MG63 (cell line): ENCODE measurements at regions not wholly inside any gene's neighbourhood (a gene's known extent, or its start where the extent isn't known, plus 50 kb on each side); places are given as distances from the start of the nearest gene placed in this dataset.
A peak's percentile ranks its signal among the peaks of the same experiment; 100 is the strongest.

Source experiments
- DNase-seq: peaks from one replicate; pipeline ENCODE4 v3.0.0-alpha.2; 2020
- H3K27me3 ChIP-seq: fragments of 250-450 bp; sonication (Bioruptor Pico); 2 replicates; pipeline ENCODE4 v1.5.1; 2020; ENCODE audit warnings: mild to moderate bottlenecking, moderate library complexity
- H3K36me3 ChIP-seq: fragments of 250-450 bp; sonication (Bioruptor Pico); 2 replicates; pipeline ENCODE4 v1.5.1; 2020; ENCODE audit warnings: mild to moderate bottlenecking, moderate library complexity
- H3K4me3 ChIP-seq: fragments of 250-450 bp; sonication (Bioruptor Pico); 2 replicates; pipeline ENCODE4 v1.5.1; 2020; ENCODE audit warnings: mild to moderate bottlenecking, moderate library complexity
- H3K9me3 ChIP-seq: fragments of 250-450 bp; sonication (Bioruptor Pico); 2 replicates; pipeline ENCODE4 v1.5.1; 2020; ENCODE audit warnings: mild to moderate bottlenecking, moderate library complexity

GRCh38 chr6:87899499-87900147 is 148.0 kb upstream of the SPACA1 start:
- no peaks in the 10 kb centered on the region for H3K27me3 ChIP-seq
- DNase-seq, result peak; percentile 14
- no peaks in the 10 kb centered on the region for H3K36me3 ChIP-seq
- peaks cover 2% of the 10 kb centered on the region; the same call in 1 of the 2 replicates for H3K9me3 ChIP-seq
- no peak overlapping the region for H3K4me3 ChIP-seq

- no peak overlapping the region for H3K4me3 ChIP-seq
- H3K36me3 ChIP-seq, result no peaks in the 10 kb centered on the region
- H3K27me3 ChIP-seq, result no peaks in the 10 kb centered on the region
- H3K9me3 ChIP-seq, result peaks cover 2% of the 10 kb centered on the region; the same call in 1 of the 2 replicates
- peak; percentile 69 for DNase-seq
These were observed 150.0 kb upstream of the SPACA1 start for GRCh38 chr6:87897663-87898062.

- Histone ChIP-seq H3K27me3 (no peaks in the 10 kb centered on the region), H3K4me3 (no peak overlapping the region), H3K36me3 (no peaks in the 10 kb centered on the region)
These were observed 150.6 kb upstream of the SPACA1 start for GRCh38 chr6:87897013-87897412.

GRCh38 chr6:87887266-87887665 is 160.4 kb upstream of the SPACA1 start:
- Histone ChIP-seq H3K4me3 (no peak overlapping the region), H3K9me3 (no peaks in the 10 kb centered on the region; the same call in 1 of the 2 replicates), H3K36me3 (no peaks in the 10 kb centered on the region), H3K27me3 (no peaks in the 10 kb centered on the region)
- DNase-seq, result no peak

More at GRCh38 chr6:87897013-87897412, 150.6 kb upstream of the SPACA1 start:
- peaks cover 2% of the 10 kb centered on the region; the same call in 1 of the 2 replicates for H3K9me3 ChIP-seq
- no peak for DNase-seq

GRCh38 chr6:87884203-87884602 is 163.4 kb upstream of the SPACA1 start:
- H3K27me3 ChIP-seq, result peaks cover 2% of the 10 kb centered on the region; the same call in 1 of the 2 replicates
- no peak for DNase-seq
- H3K4me3 ChIP-seq, result no peak overlapping the region
- H3K36me3 ChIP-seq, result no peaks in the 10 kb centered on the region
- H3K9me3 ChIP-seq, result peaks cover 4% of the 10 kb centered on the region

- no peaks in the 10 kb centered on the region for H3K36me3 ChIP-seq
- no peak overlapping the region for H3K4me3 ChIP-seq
- H3K27me3 ChIP-seq, result peaks cover 19% of the 10 kb centered on the region
- DNase-seq, result no peak
- H3K9me3 ChIP-seq, result peaks cover 4% of the 10 kb centered on the region
These were observed 166.2 kb upstream of the SPACA1 start for GRCh38 chr6:87881342-87881895.

- Histone ChIP-seq H3K27me3 (peaks cover 30% of the 10 kb centered on the region), H3K36me3 (no peaks in the 10 kb centered on the region), H3K4me3 (no peak overlapping the region), H3K9me3 (peaks cover 4% of the 10 kb centered on the region)
- no peak for DNase-seq
These were observed 168.3 kb upstream of the SPACA1 start for GRCh38 chr6:87879132-87879861.

- no peaks in the 10 kb centered on the region; the same call in 1 of the 2 replicates for H3K9me3 ChIP-seq
- DNase-seq, result no peak
- no peak overlapping the region for H3K4me3 ChIP-seq
- H3K27me3 ChIP-seq, result peaks cover 38% of the 10 kb centered on the region
- H3K36me3 ChIP-seq, result no peaks in the 10 kb centered on the region
These were observed 171.9 kb upstream of the SPACA1 start for GRCh38 chr6:87875781-87876180.

GRCh38 chr6:87873556-87873955 is 171.5 kb upstream of the AKIRIN2 start:
- Histone ChIP-seq H3K4me3 (no peak overlapping the region), H3K36me3 (no peaks in the 10 kb centered on the region), H3K27me3 (peaks cover 33% of the 10 kb centered on the region), H3K9me3 (no peaks in the 10 kb centered on the region)
- no peak for DNase-seq

- Histone ChIP-seq H3K4me3 (no peak overlapping the region), H3K9me3 (no peaks in the 10 kb centered on the region), H3K27me3 (peaks cover 12% of the 10 kb centered on the region; the same call in 1 of the 2 replicates), H3K36me3 (no peaks in the 10 kb centered on the region)
- peak; percentile 24 for DNase-seq
These were observed 168.5 kb upstream of the AKIRIN2 start for GRCh38 chr6:87870556-87870955.

- H3K9me3 ChIP-seq, result no peaks in the 10 kb centered on the region
- 0 out of 2 replicates have a peak, but pooled peaks cover 9% of the 10 kb centered on the region for H3K27me3 ChIP-seq
- no peaks in the 10 kb centered on the region for H3K36me3 ChIP-seq
- no peak for DNase-seq
- H3K4me3 ChIP-seq, result no peak overlapping the region
These were observed 167.3 kb upstream of the AKIRIN2 start for GRCh38 chr6:87869064-87869905.

GRCh38 chr6:87860902-87861301 is 158.9 kb upstream of the AKIRIN2 start:
- H3K9me3 ChIP-seq, result peaks cover 6% of the 10 kb centered on the region
- H3K36me3 ChIP-seq, result no peaks in the 10 kb centered on the region
- no peak overlapping the region for H3K4me3 ChIP-seq
- no peaks in the 10 kb centered on the region for H3K27me3 ChIP-seq
- DNase-seq, result no peak

- no peak overlapping the region for H3K4me3 ChIP-seq
- no peaks in the 10 kb centered on the region for H3K36me3 ChIP-seq
- H3K27me3 ChIP-seq, result no peaks in the 10 kb centered on the region
- H3K9me3 ChIP-seq, result peaks cover 4% of the 10 kb centered on the region; the same call in 1 of the 2 replicates
- DNase-seq, result no peak
These were observed 156.4 kb upstream of the AKIRIN2 start for GRCh38 chr6:87858440-87858839.

- no peak for DNase-seq
- no peaks in the 10 kb centered on the region for H3K36me3 ChIP-seq
- H3K4me3 ChIP-seq, result no peak overlapping the region
- peaks cover 3% of the 10 kb centered on the region; the same call in 1 of the 2 replicates for H3K27me3 ChIP-seq
- no peaks in the 10 kb centered on the region for H3K9me3 ChIP-seq
These were observed 149.8 kb upstream of the AKIRIN2 start for GRCh38 chr6:87851674-87852299.

GRCh38 chr6:87848616-87849015 is 146.6 kb upstream of the AKIRIN2 start:
- no peak overlapping the region for H3K4me3 ChIP-seq
- H3K9me3 ChIP-seq, result no peaks in the 10 kb centered on the region
- no peak for DNase-seq
- H3K27me3 ChIP-seq, result peaks cover 3% of the 10 kb centered on the region; the same call in 1 of the 2 replicates
- H3K36me3 ChIP-seq, result no peaks in the 10 kb centered on the region

GRCh38 chr6:87847830-87848210 is 145.8 kb upstream of the AKIRIN2 start:
- Histone ChIP-seq H3K27me3 (peaks cover 3% of the 10 kb centered on the region; the same call in 1 of the 2 replicates), H3K36me3 (no peaks in the 10 kb centered on the region), H3K4me3 (no peak overlapping the region), H3K9me3 (no peaks in the 10 kb centered on the region)
- DNase-seq, result no peak
